ENCODE measurements at regions not wholly inside any gene's neighbourhood (a gene's known extent, or its start where the extent isn't known, plus 50 kb on each side); places are given as distances from the start of the nearest gene placed in this dataset.

DNA sequence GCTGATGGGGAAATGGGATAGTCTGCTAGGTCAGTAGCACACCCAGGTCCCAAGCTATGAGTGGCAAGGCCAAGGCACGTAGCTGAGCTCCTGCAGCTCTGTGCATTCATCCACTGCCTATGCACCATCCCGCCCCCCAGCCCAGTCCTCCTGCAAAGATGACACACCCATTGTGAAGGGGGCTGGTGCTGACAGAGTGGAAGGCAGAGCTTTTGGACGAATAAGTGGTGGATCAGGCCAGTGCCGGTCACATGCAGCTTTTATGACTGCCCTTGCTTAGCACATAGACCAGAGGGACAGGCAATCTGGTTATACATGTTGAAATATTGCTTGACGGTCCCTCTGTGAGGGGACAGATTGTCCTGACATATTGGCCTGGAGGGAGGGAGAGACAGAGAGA is 494.3 kb downstream of the PTPRU start:
- Histone ChIP-seq H3K4me3 (ENCODE audit: low read length) (no peak overlapping the region), H3K27me3 (ENCODE audit: control insufficient read depth, insufficient read depth, low read length) (no peaks in the 10 kb centered on the region), H3K4me1 (ENCODE audit: control insufficient read depth, insufficient read depth, low read length) (no peaks in the 10 kb centered on the region), H3K36me3 (ENCODE audit: control insufficient read depth, insufficient read depth, low read length) (no peaks in the 10 kb centered on the region), H3K27ac (ENCODE audit: low read length) (no peak overlapping the region), H3K9me3 (replicated peaks; ENCODE audit: control insufficient read depth, low read depth, low read length) (no peaks in the 10 kb centered on the region)
- 67% methylated on average over 4 of the region's 5 CpGs for WGBS (ENCODE audit: insufficient coverage)
- DNase-seq, result no peak

DNA sequence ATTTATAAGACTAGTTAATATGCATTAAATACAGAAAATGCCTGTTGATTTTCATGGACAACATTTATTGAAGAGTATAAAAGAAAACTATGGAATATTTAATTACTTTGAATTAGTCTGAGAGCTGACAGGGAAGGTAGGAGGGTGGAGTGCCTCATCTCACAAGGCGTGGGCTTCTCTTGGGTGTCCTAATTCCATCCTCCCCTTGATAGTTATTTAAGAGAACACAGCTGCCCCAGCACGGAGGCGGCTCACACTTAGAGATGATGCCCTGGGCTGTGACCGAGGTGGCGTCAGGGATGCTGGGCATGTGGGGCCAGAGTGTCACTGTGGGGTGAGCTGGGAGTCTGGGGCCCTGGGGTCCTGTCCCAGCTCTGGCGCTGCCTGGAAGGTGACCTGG is 493.0 kb downstream of the PTPRU start:
- H3K36me3 ChIP-seq (ENCODE audit: control insufficient read depth, insufficient read depth, low read length), result no peaks in the 10 kb centered on the region
- H3K4me1 ChIP-seq (ENCODE audit: control insufficient read depth, insufficient read depth, low read length), result no peaks in the 10 kb centered on the region
- no peak overlapping the region for H3K4me3 ChIP-seq (ENCODE audit: low read length)
- no peak for DNase-seq
- H3K27me3 ChIP-seq (ENCODE audit: control insufficient read depth, insufficient read depth, low read length), result no peaks in the 10 kb centered on the region
- WGBS (ENCODE audit: insufficient coverage), result 71% methylated on average over 5 of the region's 6 CpGs
- H3K9me3 ChIP-seq (replicated peaks; ENCODE audit: control insufficient read depth, low read depth, low read length), result no peaks in the 10 kb centered on the region
- H3K27ac ChIP-seq (ENCODE audit: low read length), result no peak overlapping the region

DNA sequence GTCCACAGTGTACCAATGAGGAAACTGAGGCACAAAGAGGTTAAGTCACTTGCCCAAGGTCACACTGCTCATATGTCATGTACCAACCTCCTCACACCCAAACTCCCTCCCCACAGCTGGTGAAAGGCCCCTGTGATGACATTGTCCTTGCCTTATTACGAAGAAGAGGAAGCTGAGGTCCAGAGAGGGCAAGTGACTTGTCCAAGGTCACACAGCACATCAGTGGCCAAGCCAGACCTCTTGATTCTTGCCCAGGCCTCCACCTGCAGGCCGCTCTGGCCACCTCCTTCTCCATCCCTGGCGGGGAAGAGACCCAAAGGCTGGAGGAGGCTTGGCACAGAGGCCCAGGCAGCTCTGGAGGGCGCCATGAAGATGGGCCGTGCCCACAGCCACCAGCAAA is 492.4 kb downstream of the PTPRU start:
- Histone ChIP-seq H3K9me3 (replicated peaks; ENCODE audit: control insufficient read depth, low read depth, low read length) (no peaks in the 10 kb centered on the region), H3K4me3 (ENCODE audit: low read length) (no peak overlapping the region), H3K4me1 (ENCODE audit: control insufficient read depth, insufficient read depth, low read length) (no peaks in the 10 kb centered on the region), H3K27ac (ENCODE audit: low read length) (no peak overlapping the region), H3K27me3 (ENCODE audit: control insufficient read depth, insufficient read depth, low read length) (no peaks in the 10 kb centered on the region), H3K36me3 (ENCODE audit: control insufficient read depth, insufficient read depth, low read length) (no peaks in the 10 kb centered on the region)
- no peak for DNase-seq
- 89% methylated on average over 3 of the region's 5 CpGs for WGBS (ENCODE audit: insufficient coverage)

DNA sequence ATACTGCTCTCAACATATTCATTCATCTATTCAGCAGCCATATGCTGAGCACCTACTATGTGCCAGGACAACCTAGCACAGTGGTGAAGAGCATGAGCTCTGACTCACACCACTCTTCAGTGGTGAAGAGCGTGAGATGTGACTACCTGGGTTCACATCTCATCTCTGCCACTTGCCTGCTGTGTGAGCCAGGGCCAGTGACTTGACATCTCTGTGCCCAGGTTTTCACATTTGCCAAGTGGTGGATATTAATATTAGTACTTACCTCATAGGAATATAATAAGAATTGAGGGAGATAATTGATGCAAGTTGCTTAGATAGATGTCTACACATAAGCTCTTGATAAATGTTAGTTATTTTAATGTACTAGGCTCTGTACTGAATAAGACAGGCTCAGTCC is 488.9 kb downstream of the PTPRU start:
- Histone ChIP-seq H3K4me3 (ENCODE audit: low read length) (no peak overlapping the region), H3K4me1 (ENCODE audit: control insufficient read depth, insufficient read depth, low read length) (no peaks in the 10 kb centered on the region), H3K27ac (ENCODE audit: low read length) (no peak overlapping the region), H3K27me3 (ENCODE audit: control insufficient read depth, insufficient read depth, low read length) (peaks cover 2% of the 10 kb centered on the region), H3K36me3 (ENCODE audit: control insufficient read depth, insufficient read depth, low read length) (no peaks in the 10 kb centered on the region), H3K9me3 (replicated peaks; ENCODE audit: control insufficient read depth, low read depth, low read length) (peaks cover 8% of the 10 kb centered on the region)
- DNase-seq, result no peak
- WGBS (ENCODE audit: insufficient coverage), result 100% methylated on average over 1 of the region's 1 CpG

DNA sequence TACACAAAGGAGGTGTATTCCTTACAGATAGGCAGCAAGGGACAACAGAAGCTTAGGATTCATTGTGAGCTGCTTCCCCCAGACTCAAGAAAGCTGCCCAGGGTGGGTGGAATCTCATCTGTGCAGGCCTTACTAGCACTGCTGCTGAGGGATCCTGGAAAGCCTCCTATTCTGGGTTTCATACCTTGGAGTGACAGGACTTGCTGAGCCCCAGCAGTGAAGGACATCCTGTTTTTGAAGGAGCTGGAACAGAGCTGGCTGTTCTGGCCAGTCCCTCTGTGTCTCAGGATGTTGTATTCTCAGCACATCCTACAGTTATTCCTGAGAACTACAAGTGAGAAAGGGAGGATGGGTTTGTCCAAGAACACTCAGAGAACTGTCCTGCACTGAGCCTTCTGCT is 486.3 kb downstream of the PTPRU start:
- Histone ChIP-seq H3K4me1 (ENCODE audit: control insufficient read depth, insufficient read depth, low read length) (no peaks in the 10 kb centered on the region), H3K4me3 (ENCODE audit: low read length) (no peak overlapping the region), H3K9me3 (replicated peaks; ENCODE audit: control insufficient read depth, low read depth, low read length) (peaks cover 8% of the 10 kb centered on the region), H3K27me3 (ENCODE audit: control insufficient read depth, insufficient read depth, low read length) (peaks cover 2% of the 10 kb centered on the region), H3K27ac (ENCODE audit: low read length) (no peak overlapping the region), H3K36me3 (ENCODE audit: control insufficient read depth, insufficient read depth, low read length) (no peaks in the 10 kb centered on the region)
- DNase-seq, result no peak

DNA sequence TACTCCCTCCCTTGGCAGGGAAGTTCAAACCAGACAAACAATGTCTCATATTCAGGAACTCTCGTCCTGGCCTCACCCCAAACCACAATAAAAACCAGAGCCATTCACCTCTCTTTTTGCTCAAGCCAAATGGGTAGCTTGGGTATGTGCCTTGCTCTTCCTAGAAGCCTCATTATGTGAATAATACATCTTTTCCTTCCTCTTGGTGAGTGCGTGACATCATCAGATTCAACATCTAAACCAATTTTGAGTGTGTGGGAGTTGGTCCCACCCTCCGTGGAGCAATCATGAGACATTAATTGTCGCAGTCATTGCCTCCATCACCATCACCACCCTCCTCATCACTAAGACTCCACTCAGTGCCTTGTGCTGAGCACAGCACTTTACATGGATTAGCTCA is 482.9 kb downstream of the PTPRU start:
- H3K4me1 ChIP-seq (ENCODE audit: control insufficient read depth, insufficient read depth, low read length), result no peaks in the 10 kb centered on the region
- peaks cover 2% of the 10 kb centered on the region for H3K27me3 ChIP-seq (ENCODE audit: control insufficient read depth, insufficient read depth, low read length)
- no peak for DNase-seq
- WGBS (ENCODE audit: insufficient coverage), result 70% methylated on average over 2 of the region's 4 CpGs
- H3K27ac ChIP-seq (ENCODE audit: low read length), result no peak overlapping the region
- no peaks in the 10 kb centered on the region for H3K36me3 ChIP-seq (ENCODE audit: control insufficient read depth, insufficient read depth, low read length)
- peaks cover 8% of the 10 kb centered on the region for H3K9me3 ChIP-seq (replicated peaks; ENCODE audit: control insufficient read depth, low read depth, low read length)
- H3K4me3 ChIP-seq (ENCODE audit: low read length), result no peak overlapping the region

DNA sequence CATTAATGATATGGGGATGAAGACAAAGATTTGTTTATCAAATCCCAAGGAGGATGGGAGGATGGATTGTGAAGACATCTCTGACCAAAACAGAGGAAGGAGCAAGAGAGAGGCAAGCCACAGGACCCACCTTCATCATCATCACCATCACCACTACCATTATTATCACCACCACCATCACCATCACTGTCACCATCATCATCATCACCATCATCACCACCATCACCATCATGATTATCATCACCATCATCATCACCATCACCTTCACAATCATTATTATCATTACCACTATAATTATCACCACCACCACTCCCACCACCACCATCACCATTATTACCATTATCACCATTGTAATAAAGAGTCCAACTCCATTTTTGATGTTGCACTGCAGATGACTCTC is 482.5 kb downstream of the PTPRU start:
- H3K27me3 ChIP-seq (ENCODE audit: control insufficient read depth, insufficient read depth, low read length), result peaks cover 2% of the 10 kb centered on the region
- no peaks in the 10 kb centered on the region for H3K4me1 ChIP-seq (ENCODE audit: control insufficient read depth, insufficient read depth, low read length)
- H3K9me3 ChIP-seq (replicated peaks; ENCODE audit: control insufficient read depth, low read depth, low read length), result peaks cover 8% of the 10 kb centered on the region

DNA sequence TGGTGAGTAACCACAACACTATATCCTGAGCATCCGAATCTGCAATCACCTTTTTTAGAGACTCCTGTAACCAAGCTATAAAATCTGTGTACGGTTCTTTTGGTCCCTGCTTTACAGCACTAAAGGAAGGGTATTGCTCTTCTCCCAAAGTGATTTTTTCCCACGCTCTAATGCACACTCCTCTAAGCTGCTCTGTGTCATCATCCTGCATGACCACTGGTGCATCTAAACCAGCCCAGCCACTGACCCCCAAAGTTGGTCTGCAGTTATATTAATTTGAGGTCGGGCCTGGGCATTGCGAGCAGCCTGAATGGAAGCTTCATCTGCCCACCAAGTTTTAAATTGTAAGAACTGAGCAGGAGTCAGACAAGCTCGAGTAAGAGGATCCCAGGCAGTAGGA is 480.0 kb downstream of the PTPRU start:
- H3K9me3 ChIP-seq (replicated peaks; ENCODE audit: control insufficient read depth, low read depth, low read length), result no peaks in the 10 kb centered on the region
- no peaks in the 10 kb centered on the region for H3K36me3 ChIP-seq (ENCODE audit: control insufficient read depth, insufficient read depth, low read length)
- no peak for DNase-seq
- H3K27ac ChIP-seq (ENCODE audit: low read length), result no peak overlapping the region
- H3K27me3 ChIP-seq (ENCODE audit: control insufficient read depth, insufficient read depth, low read length), result no peaks in the 10 kb centered on the region
- H3K4me1 ChIP-seq (ENCODE audit: control insufficient read depth, insufficient read depth, low read length), result no peaks in the 10 kb centered on the region
- H3K4me3 ChIP-seq (ENCODE audit: low read length), result no peak overlapping the region
- WGBS (ENCODE audit: insufficient coverage), result 72% methylated on average over 4 of the region's 6 CpGs

More for the DNA sequence above, 482.5 kb downstream of the PTPRU start:
- Histone ChIP-seq H3K4me3 (ENCODE audit: low read length) (no peak overlapping the region), H3K36me3 (ENCODE audit: control insufficient read depth, insufficient read depth, low read length) (no peaks in the 10 kb centered on the region), H3K27ac (ENCODE audit: low read length) (no peak overlapping the region)
- DNase-seq, result no peak

DNA sequence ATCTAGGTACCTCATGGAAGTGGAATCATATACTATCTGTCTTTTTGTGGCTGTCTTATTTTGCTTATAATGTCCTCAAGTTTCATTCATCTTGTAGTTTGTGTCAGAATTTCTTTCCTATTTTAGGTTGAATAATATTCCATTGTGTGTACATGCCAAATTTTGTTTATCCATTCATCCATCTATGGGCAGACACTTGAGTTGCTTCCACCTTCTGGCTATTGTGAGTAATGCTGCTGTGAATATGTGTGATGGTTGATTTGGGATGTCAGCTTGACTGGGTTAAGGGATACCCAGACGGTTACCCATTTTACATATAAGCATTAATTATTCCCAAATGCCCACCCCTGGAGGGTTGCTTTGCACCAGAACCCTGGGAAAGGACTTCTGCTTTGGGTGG is 477.5 kb downstream of the PTPRU start:
- H3K4me1 ChIP-seq (ENCODE audit: control insufficient read depth, insufficient read depth, low read length), result peaks cover 8% of the 10 kb centered on the region
- H3K27ac ChIP-seq (ENCODE audit: low read length), result no peak overlapping the region
- no peak for DNase-seq
- WGBS (ENCODE audit: insufficient coverage), result no CpG with 5 or more reads among the region's 1 CpG
- H3K9me3 ChIP-seq (replicated peaks; ENCODE audit: control insufficient read depth, low read depth, low read length), result no peaks in the 10 kb centered on the region
- H3K27me3 ChIP-seq (ENCODE audit: control insufficient read depth, insufficient read depth, low read length), result no peaks in the 10 kb centered on the region
- no peaks in the 10 kb centered on the region for H3K36me3 ChIP-seq (ENCODE audit: control insufficient read depth, insufficient read depth, low read length)
- H3K4me3 ChIP-seq (ENCODE audit: low read length), result no peak overlapping the region

DNA sequence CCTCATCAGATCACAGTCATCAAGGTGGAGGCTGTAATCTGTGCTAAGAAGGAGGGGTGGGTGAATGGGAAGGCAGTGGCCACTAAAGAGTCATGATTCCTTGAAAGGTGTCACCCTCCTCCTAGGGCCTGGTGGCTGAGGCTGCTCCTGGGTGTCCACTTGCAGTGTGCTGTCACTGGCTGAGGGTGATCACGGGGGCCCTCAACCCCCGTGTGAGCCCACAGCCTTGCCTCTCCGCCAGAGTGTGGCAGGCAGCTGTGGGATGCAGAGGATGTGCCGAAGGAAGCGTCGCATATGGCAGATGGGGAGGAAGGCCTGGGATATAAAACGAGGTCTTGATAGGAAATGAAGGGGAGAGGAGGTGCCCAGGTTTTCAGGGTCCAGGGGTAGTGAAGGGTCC is 476.5 kb downstream of the PTPRU start:
- Histone ChIP-seq H3K27ac (ENCODE audit: low read length) (no peak overlapping the region), H3K36me3 (ENCODE audit: control insufficient read depth, insufficient read depth, low read length) (no peaks in the 10 kb centered on the region), H3K9me3 (replicated peaks; ENCODE audit: control insufficient read depth, low read depth, low read length) (no peaks in the 10 kb centered on the region), H3K4me3 (ENCODE audit: low read length) (no peak overlapping the region), H3K27me3 (ENCODE audit: control insufficient read depth, insufficient read depth, low read length) (no peaks in the 10 kb centered on the region), H3K4me1 (ENCODE audit: control insufficient read depth, insufficient read depth, low read length) (peaks cover 15% of the 10 kb centered on the region)
- no peak for DNase-seq
- 60% methylated on average over 7 of the region's 7 CpGs for WGBS (ENCODE audit: insufficient coverage)

DNA sequence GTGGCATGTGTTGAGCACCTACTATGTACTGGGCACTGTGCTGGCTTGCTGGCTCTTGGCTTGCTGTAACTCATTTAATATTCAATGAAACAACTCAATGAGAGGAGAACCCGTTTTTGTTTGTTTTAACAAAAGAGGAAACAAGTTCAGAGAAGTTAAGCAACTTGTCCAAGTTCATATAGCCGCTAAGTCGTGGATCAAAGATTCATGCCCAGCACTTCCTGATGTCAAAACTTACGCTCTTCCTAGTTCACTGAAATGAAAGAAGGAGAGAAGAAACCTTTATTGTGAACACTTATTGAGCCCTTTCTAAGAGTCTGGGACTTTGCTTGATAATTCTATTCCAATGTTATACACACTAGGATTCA is 475.9 kb downstream of the PTPRU start:
- H3K4me3 ChIP-seq (ENCODE audit: low read length), result no peak overlapping the region
- H3K9me3 ChIP-seq (replicated peaks; ENCODE audit: control insufficient read depth, low read depth, low read length), result no peaks in the 10 kb centered on the region
- no peaks in the 10 kb centered on the region for H3K36me3 ChIP-seq (ENCODE audit: control insufficient read depth, insufficient read depth, low read length)
- no peak for DNase-seq
- no peaks in the 10 kb centered on the region for H3K27me3 ChIP-seq (ENCODE audit: control insufficient read depth, insufficient read depth, low read length)
- WGBS (ENCODE audit: insufficient coverage), result 36% methylated on average over 2 of the region's 4 CpGs
- H3K27ac ChIP-seq (ENCODE audit: low read length), result no peak overlapping the region
- peaks cover 15% of the 10 kb centered on the region for H3K4me1 ChIP-seq (ENCODE audit: control insufficient read depth, insufficient read depth, low read length)
